Natural killer cell (primary cell): ENCODE measurements at regions not wholly inside any gene's neighbourhood (a gene's known extent, or its start where the extent isn't known, plus 50 kb on each side); places are given as distances from the start of the nearest gene placed in this dataset.

ENCODE experiments used
- ATAC-seq, 3 donors: fragments of 150-1000 bp in 2 of 3; fragments of 200-7000 bp in 1 of 3; cut with Tn5 transposase; 1 replicate in 1 of 3; 2 replicates in 2 of 3; pipeline ENCODE4 v1.10.0; 2021; ENCODE audit warnings: mild to moderate bottlenecking in 2 of 3, moderate library complexity in 2 of 3
- DNase-seq, 2 donors: peaks; one replicate each; pipeline versions ENCODE4 v3.0.0 to v3.0.0-alpha.2; 2013 to 2021; ENCODE audit warnings: mixed read lengths in 1 of 2
- H3K27ac ChIP-seq: one replicate; pipeline ENCODE4 v1.5.1; 2013; ENCODE audit warnings: mild to moderate bottlenecking, low read length
- H3K27me3 ChIP-seq: one replicate; pipeline ENCODE4 v1.6.1; 2013; ENCODE audit warnings: low read length; ENCODE audit not compliant: control insufficient read depth, insufficient read depth
- H3K36me3 ChIP-seq: one replicate; pipeline ENCODE4 v1.6.1; 2013; ENCODE audit warnings: low read length; ENCODE audit not compliant: control insufficient read depth, insufficient read depth
- H3K4me1 ChIP-seq: one replicate; pipeline ENCODE4 v1.6.1; 2013; ENCODE audit warnings: low read length; ENCODE audit not compliant: control insufficient read depth, insufficient read depth
- H3K4me3 ChIP-seq: one replicate; pipeline ENCODE4 v1.5.1; 2013; ENCODE audit warnings: low read length
- H3K9me3 ChIP-seq: one replicate; pipeline ENCODE4 v1.6.1; 2013; ENCODE audit warnings: low read length; ENCODE audit not compliant: control insufficient read depth, insufficient read depth
- H3K27ac Mint-ChIP-seq, 2 donors: one replicate each; pipeline ENCODE4 v1.8.0; 2022; ENCODE audit warnings: mild to moderate bottlenecking in 2 of 2, mixed read lengths in 2 of 2, moderate library complexity in 1 of 2
- H3K27me3 Mint-ChIP-seq, 2 donors: one replicate each; pipeline ENCODE4 v1.8.0; 2022; ENCODE audit warnings: low read depth in 2 of 2, mixed read lengths in 2 of 2
- H3K36me3 Mint-ChIP-seq: one replicate; pipeline ENCODE4 v1.8.0; 2022; ENCODE audit warnings: mixed read lengths
- H3K4me1 Mint-ChIP-seq, 2 donors: one replicate each; pipeline ENCODE4 v1.8.0; 2022; ENCODE audit warnings: mixed read lengths in 2 of 2
- H3K4me3 Mint-ChIP-seq: one replicate; pipeline ENCODE4 v1.8.0; 2022; ENCODE audit warnings: mild to moderate bottlenecking, moderate library complexity, mixed read lengths
- H3K9me3 Mint-ChIP-seq, 2 donors: one replicate each; pipeline ENCODE4 v1.8.0; 2022; ENCODE audit warnings: mixed read lengths in 2 of 2
- CTCF ChIP-seq: fragments of 200-600 bp; IDR thresholded peaks from one replicate; pipeline ENCODE4 v1.8.0; 2022; ENCODE audit warnings: antibody characterized with exemption
- WGBS: methylation state at CpG from one replicate; pipeline ENCODE4 v1.1.7; 2013; ENCODE audit warnings: missing lambda C conversion rate; ENCODE audit not compliant: insufficient coverage; 5-methylcytosine and 5-hydroxymethylcytosine counted together
- intact Hi-C: fragments of 100-400 bp; cut with micrococcal nuclease; formaldehyde crosslinking; loops from one replicate; pipeline ENCODE4 v1.14.2; 2022

GRCh38 chr17:77736199-77736585 lies 222.3 kb upstream of the TNRC6C start:
- H3K9me3 ChIP-seq = no peaks in the 10 kb centered on the region
- no peaks in the 10 kb centered on the region for H3K4me1 Mint-ChIP-seq
- no peaks in the 10 kb centered on the region for H3K36me3 ChIP-seq
- no peak overlapping the region for H3K4me3 Mint-ChIP-seq
- DNase-seq (no peak), ATAC-seq (no peak)
- peaks cover 2% of the 10 kb centered on the region for H3K27me3 ChIP-seq
- H3K36me3 Mint-ChIP-seq = peaks cover 9% of the 10 kb centered on the region
- H3K4me3 ChIP-seq = no peak overlapping the region
- intact Hi-C loops = no loop called here
- H3K27me3 Mint-ChIP-seq = peaks cover 7 to 32% of the 10 kb centered on the region in 2 donors
- H3K4me1 ChIP-seq = no peaks in the 10 kb centered on the region
- no peak overlapping the region for H3K27ac ChIP-seq
- H3K27ac Mint-ChIP-seq = no peak overlapping the region
- no peak for TF ChIP-seq CTCF
- peaks cover 2 to 5% of the 10 kb centered on the region in 2 donors for H3K9me3 Mint-ChIP-seq
- 91% methylated on average over 17 of the region's 17 CpGs for WGBS

GRCh38 chr17:77736721-77737120 lies 221.8 kb upstream of the TNRC6C start:
- Mint-ChIP-seq H3K27ac (no peak overlapping the region), H3K4me3 (no peak overlapping the region), H3K27me3 (peaks cover 7 to 32% of the 10 kb centered on the region in 2 donors), H3K9me3 (peaks cover 2 to 5% of the 10 kb centered on the region in 2 donors), H3K4me1 (no peaks in the 10 kb centered on the region), H3K36me3 (peaks cover 9% of the 10 kb centered on the region)
- intact Hi-C loops = no loop called here
- 87% methylated on average over 6 of the region's 6 CpGs for WGBS
- no peak overlapping the region for H3K27ac ChIP-seq
- H3K4me1 ChIP-seq = no peaks in the 10 kb centered on the region
- H3K36me3 ChIP-seq = no peaks in the 10 kb centered on the region
- peaks cover 2% of the 10 kb centered on the region for H3K27me3 ChIP-seq
- H3K4me3 ChIP-seq = no peak overlapping the region
- TF ChIP-seq CTCF = no peak
- DNase-seq (no peak), ATAC-seq (no peak)
- no peaks in the 10 kb centered on the region for H3K9me3 ChIP-seq

GRCh38 chr17:77737442-77738265 lies 220.8 kb upstream of the TNRC6C start:
- Mint-ChIP-seq H3K36me3 (peaks cover 4% of the 10 kb centered on the region), H3K27me3 (peaks cover 5 to 24% of the 10 kb centered on the region in 2 donors), H3K27ac (no peak overlapping the region), H3K4me3 (no peak overlapping the region), H3K4me1 (no peaks in the 10 kb centered on the region), H3K9me3 (peaks cover 1 to 2% of the 10 kb centered on the region in 2 donors)
- Histone ChIP-seq H3K9me3 (no peaks in the 10 kb centered on the region), H3K27me3 (peaks cover 2% of the 10 kb centered on the region), H3K4me3 (no peak overlapping the region), H3K36me3 (no peaks in the 10 kb centered on the region), H3K4me1 (no peaks in the 10 kb centered on the region), H3K27ac (no peak overlapping the region)
- WGBS = 92% methylated on average over 18 of the region's 21 CpGs
- ATAC-seq (no peak), DNase-seq (peak in 1 of 2 donors; percentile 1)
- no peak for TF ChIP-seq CTCF
- intact Hi-C loops = no loop called here
